ENCODE measurements at regions not wholly inside any gene's neighbourhood (a gene's known extent, or its start where the extent isn't known, plus 50 kb on each side); places are given as distances from the start of the nearest gene placed in this dataset.
"Not testable (repeated sequence)": the region's sequence is repeated elsewhere in the genome, so short reads cannot be mapped to it uniquely, and the experiment has no call there.

GRCh38 chr3:61434901-61435300 lies 126.5 kb upstream of the PTPRG start:
- not testable (repeated sequence) for TF ChIP-seq SUZ12 (IDR thresholded peaks at IDR 0.05; ENCODE audit: extremely low read depth, insufficient read depth, insufficient read length); YY1 (IDR thresholded peaks at IDR 0.05; ENCODE audit: insufficient read depth, insufficient read length); ZNF274 (IDR thresholded peaks at IDR 0.05; ENCODE audit: low read depth, low read length)
